ENCODE measurements at regions not wholly inside any gene's neighbourhood (a gene's known extent, or its start where the extent isn't known, plus 50 kb on each side); places are given as distances from the start of the nearest gene placed in this dataset.
"Not testable (repeated sequence)": the region's sequence is repeated elsewhere in the genome, so short reads cannot be mapped to it uniquely, and the experiment has no call there.

GRCh38 chr15:81885135-81885534 is 160.7 kb downstream of the MEX3B start:
- no peak overlapping the region for H2AFZ ChIP-seq (ENCODE audit: low read depth)
- H3K9ac ChIP-seq: no peak overlapping the region
- no peak overlapping the region for H3K4me3 ChIP-seq (IDR thresholded peaks at IDR 0.05; ENCODE audit: insufficient read depth, low read depth, low read length)
- no peak overlapping the region for H3K4me2 ChIP-seq
- H3K36me3 ChIP-seq (ENCODE audit: insufficient read depth): no peaks in the 10 kb centered on the region
- no peak overlapping the region for H3K27ac ChIP-seq
- no peaks in the 10 kb centered on the region for H3K4me1 ChIP-seq (ENCODE audit: low read depth, poor library complexity, severe bottlenecking)
- H4K20me1 ChIP-seq (ENCODE audit: insufficient read depth): no peaks in the 10 kb centered on the region
- TF ChIP-seq, protein P1, sequence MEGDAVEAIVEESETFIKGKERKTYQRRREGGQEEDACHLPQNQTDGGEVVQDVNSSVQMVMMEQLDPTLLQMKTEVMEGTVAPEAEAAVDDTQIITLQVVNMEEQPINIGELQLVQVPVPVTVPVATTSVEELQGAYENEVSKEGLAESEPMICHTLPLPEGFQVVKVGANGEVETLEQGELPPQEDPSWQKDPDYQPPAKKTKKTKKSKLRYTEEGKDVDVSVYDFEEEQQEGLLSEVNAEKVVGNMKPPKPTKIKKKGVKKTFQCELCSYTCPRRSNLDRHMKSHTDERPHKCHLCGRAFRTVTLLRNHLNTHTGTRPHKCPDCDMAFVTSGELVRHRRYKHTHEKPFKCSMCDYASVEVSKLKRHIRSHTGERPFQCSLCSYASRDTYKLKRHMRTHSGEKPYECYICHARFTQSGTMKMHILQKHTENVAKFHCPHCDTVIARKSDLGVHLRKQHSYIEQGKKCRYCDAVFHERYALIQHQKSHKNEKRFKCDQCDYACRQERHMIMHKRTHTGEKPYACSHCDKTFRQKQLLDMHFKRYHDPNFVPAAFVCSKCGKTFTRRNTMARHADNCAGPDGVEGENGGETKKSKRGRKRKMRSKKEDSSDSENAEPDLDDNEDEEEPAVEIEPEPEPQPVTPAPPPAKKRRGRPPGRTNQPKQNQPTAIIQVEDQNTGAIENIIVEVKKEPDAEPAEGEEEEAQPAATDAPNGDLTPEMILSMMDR (conservative IDR thresholded peaks at IDR 0.05; ENCODE audit: low read depth, low read length): no peak
- H3K79me2 ChIP-seq (ENCODE audit: insufficient read depth, low read depth): no peaks in the 10 kb centered on the region
- H3K27me3 ChIP-seq (ENCODE audit: insufficient read depth, low read depth): no peaks in the 10 kb centered on the region

- Histone ChIP-seq H3K9ac (no peak overlapping the region), H3K27ac (no peak overlapping the region), H3K36me3 (ENCODE audit: insufficient read depth) (no peaks in the 10 kb centered on the region), H2AFZ (ENCODE audit: low read depth) (no peak overlapping the region), H3K4me2 (no peak overlapping the region), H3K79me2 (ENCODE audit: insufficient read depth, low read depth) (no peaks in the 10 kb centered on the region), H3K27me3 (ENCODE audit: insufficient read depth, low read depth) (no peaks in the 10 kb centered on the region), H3K4me3 (IDR thresholded peaks at IDR 0.05; ENCODE audit: insufficient read depth, low read depth, low read length) (no peak overlapping the region), H3K4me1 (ENCODE audit: low read depth, poor library complexity, severe bottlenecking) (no peaks in the 10 kb centered on the region), H4K20me1 (ENCODE audit: insufficient read depth) (no peaks in the 10 kb centered on the region)
- TF ChIP-seq, protein P1 (conservative IDR thresholded peaks at IDR 0.05; ENCODE audit: low read depth, low read length): no peak
These were observed 163.3 kb downstream of the MEX3B start for GRCh38 chr15:81882504-81882903.

- Histone ChIP-seq H3K79me2 (ENCODE audit: insufficient read depth, low read depth) (no peaks in the 10 kb centered on the region), H3K36me3 (ENCODE audit: insufficient read depth) (no peaks in the 10 kb centered on the region), H4K20me1 (ENCODE audit: insufficient read depth) (no peaks in the 10 kb centered on the region), H3K27ac (no peak overlapping the region), H3K4me1 (ENCODE audit: low read depth, poor library complexity, severe bottlenecking) (no peaks in the 10 kb centered on the region), H2AFZ (ENCODE audit: low read depth) (no peak overlapping the region), H3K27me3 (ENCODE audit: insufficient read depth, low read depth) (no peaks in the 10 kb centered on the region), H3K9ac (no peak overlapping the region), H3K4me3 (IDR thresholded peaks at IDR 0.05; ENCODE audit: insufficient read depth, low read depth, low read length) (no peak overlapping the region), H3K4me2 (no peak overlapping the region)
- TF ChIP-seq, protein P1 (conservative IDR thresholded peaks at IDR 0.05; ENCODE audit: low read depth, low read length): no peak
These were observed 165.0 kb downstream of the MEX3B start for GRCh38 chr15:81880833-81881232.

GRCh38 chr15:81880314-81880713 is 165.5 kb downstream of the MEX3B start:
- H3K36me3 ChIP-seq (ENCODE audit: insufficient read depth): no peaks in the 10 kb centered on the region
- no peak overlapping the region for H3K27ac ChIP-seq
- no peaks in the 10 kb centered on the region for H3K4me1 ChIP-seq (ENCODE audit: low read depth, poor library complexity, severe bottlenecking)
- no peak overlapping the region for H2AFZ ChIP-seq (ENCODE audit: low read depth)
- TF ChIP-seq, protein P1 (conservative IDR thresholded peaks at IDR 0.05; ENCODE audit: low read depth, low read length): no peak
- H3K4me3 ChIP-seq (IDR thresholded peaks at IDR 0.05; ENCODE audit: insufficient read depth, low read depth, low read length): no peak overlapping the region
- no peak overlapping the region for H3K9ac ChIP-seq
- H4K20me1 ChIP-seq (ENCODE audit: insufficient read depth): no peaks in the 10 kb centered on the region
- H3K4me2 ChIP-seq: no peak overlapping the region
- H3K79me2 ChIP-seq (ENCODE audit: insufficient read depth, low read depth): no peaks in the 10 kb centered on the region
- no peaks in the 10 kb centered on the region for H3K27me3 ChIP-seq (ENCODE audit: insufficient read depth, low read depth)

DNA sequence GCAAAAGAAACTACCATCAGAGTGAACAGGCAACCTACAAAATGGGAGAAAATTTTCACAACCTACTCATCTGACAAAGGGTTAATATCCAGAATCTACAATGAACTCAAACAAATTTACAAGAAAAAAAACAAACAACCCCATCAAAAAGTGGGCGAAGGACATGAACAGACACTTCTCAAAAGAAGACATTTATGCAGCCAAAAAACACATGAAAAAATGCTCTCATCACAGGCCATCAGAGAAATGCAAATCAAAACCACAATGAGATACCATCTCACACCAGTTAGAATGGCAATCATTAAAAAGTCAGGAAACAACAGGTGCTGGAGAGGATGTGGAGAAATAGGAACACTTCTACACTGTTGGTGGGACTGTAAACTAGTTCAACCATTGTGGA is 170.1 kb downstream of the MEX3B start:
- not testable (repeated sequence) for H3K27me3 ChIP-seq (ENCODE audit: insufficient read depth, low read depth)

DNA sequence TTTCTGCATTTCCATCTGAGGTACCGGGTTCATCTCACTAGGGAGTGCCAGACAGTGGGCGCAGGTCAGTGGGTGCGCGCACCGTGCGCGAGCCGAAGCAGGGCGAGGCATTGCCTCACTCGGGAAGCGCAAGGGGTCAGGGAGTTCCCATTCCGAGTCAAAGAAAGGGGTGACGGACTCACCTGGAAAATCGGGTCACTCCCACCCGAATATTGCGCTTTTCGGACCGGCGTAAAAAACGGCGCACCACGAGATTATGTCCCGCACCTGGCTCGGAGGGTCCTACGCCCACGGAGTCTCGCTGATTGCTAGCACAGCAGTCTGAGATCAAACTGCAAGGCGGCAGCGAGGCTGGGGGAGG is 175.1 kb downstream of the MEX3B start:
- not testable (repeated sequence) for H3K27ac ChIP-seq; H3K4me3 ChIP-seq (IDR thresholded peaks at IDR 0.05; ENCODE audit: insufficient read depth, low read depth, low read length); H4K20me1 ChIP-seq (ENCODE audit: insufficient read depth); H3K79me2 ChIP-seq (ENCODE audit: insufficient read depth, low read depth); H3K27me3 ChIP-seq (ENCODE audit: insufficient read depth, low read depth); H3K4me2 ChIP-seq; H3K36me3 ChIP-seq (ENCODE audit: insufficient read depth); H2AFZ ChIP-seq (ENCODE audit: low read depth); H3K9ac ChIP-seq; H3K4me1 ChIP-seq (ENCODE audit: low read depth, poor library complexity, severe bottlenecking)

More for the DNA sequence above, 170.1 kb downstream of the MEX3B start:
- H3K4me2 ChIP-seq; H3K79me2 ChIP-seq (ENCODE audit: insufficient read depth, low read depth); H4K20me1 ChIP-seq (ENCODE audit: insufficient read depth); H2AFZ ChIP-seq (ENCODE audit: low read depth); H3K27ac ChIP-seq; H3K4me3 ChIP-seq (IDR thresholded peaks at IDR 0.05; ENCODE audit: insufficient read depth, low read depth, low read length); H3K9ac ChIP-seq; H3K4me1 ChIP-seq (ENCODE audit: low read depth, poor library complexity, severe bottlenecking); H3K36me3 ChIP-seq (ENCODE audit: insufficient read depth): not testable (repeated sequence)

- not testable (repeated sequence) for H3K4me1 ChIP-seq (ENCODE audit: low read depth, poor library complexity, severe bottlenecking); H3K36me3 ChIP-seq (ENCODE audit: insufficient read depth); H3K9ac ChIP-seq; H3K27me3 ChIP-seq (ENCODE audit: insufficient read depth, low read depth); H3K79me2 ChIP-seq (ENCODE audit: insufficient read depth, low read depth); H4K20me1 ChIP-seq (ENCODE audit: insufficient read depth); H2AFZ ChIP-seq (ENCODE audit: low read depth); H3K4me3 ChIP-seq (IDR thresholded peaks at IDR 0.05; ENCODE audit: insufficient read depth, low read depth, low read length); H3K4me2 ChIP-seq; H3K27ac ChIP-seq
These were observed 175.6 kb downstream of the MEX3B start for GRCh38 chr15:81870062-81870745.

Data from KMS-11 (cell line).